ENCODE measurements at regions not wholly inside any gene's neighbourhood (a gene's known extent, or its start where the extent isn't known, plus 50 kb on each side); places are given as distances from the start of the nearest gene placed in this dataset.

DNA sequence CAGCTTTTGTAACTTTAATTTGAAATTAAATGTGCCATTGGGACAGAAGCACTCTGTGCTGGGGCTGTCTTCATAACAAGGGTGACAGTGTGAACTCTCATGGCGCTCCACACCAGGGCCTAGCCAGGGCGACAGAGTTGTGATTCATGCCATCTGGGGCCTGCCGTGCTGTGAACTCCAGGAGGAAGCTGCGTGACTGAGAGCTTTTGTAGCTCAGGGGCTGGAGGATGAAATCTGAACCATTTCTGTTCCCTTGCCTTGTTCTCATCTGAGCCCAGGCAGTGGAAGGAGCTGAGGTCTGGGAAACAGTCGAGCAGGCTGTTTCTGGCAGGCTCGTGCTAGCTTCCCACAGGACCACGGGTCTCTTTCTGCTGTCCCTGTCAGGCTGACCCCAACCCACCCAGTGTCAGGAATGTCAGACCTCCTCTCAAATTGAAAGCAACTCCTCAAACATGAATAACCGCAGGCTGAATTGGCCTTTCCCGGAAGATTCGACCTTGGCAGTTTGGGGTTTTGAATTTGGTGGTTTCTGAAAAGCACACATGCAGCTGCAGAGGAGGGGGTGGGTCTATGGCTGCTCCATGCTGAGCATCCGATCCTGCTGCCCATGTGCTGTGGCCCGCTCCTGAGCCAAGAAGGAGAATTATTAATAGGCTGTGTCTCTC, 69.2 kb upstream of the RPS23 start:
- no peak for DNase-seq

DNA sequence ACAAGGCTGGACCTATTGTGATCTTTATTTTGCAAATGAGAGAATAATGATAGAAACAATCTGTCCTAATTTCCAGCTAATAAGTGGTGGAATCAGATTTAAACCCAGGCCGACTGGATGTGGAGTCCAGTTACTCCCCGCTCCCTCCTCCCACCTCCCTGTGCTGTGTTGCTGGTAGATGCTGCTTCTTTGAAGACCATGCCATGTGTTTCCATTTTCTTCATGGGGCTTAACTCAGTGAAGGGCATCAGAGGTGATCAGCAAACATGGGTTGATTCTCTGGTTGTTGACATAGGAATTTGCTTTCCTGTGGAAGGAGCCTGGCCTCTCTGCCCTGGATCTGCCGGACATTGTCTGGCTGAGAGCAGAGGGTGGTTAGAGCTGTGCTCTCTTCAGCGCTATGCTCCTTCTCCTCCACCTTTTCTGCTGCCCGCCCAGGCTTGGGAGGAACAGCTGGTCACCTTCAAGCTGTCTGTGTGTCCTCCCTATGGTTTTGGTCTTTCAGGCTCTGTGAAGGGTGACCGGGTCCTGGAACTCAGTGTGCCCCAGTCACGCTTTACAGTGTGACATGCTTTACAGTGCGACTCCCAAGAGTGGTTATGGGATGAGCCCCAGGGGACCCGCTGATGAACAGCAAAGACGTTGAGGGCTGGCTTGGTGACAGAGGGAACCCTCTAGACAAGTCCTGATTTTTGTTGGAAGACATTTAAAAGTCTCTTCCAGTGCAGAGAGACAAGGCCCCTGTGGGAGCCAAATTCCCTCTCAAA, 68.4 kb upstream of the RPS23 start:
- DNase-seq, result no peak

DNA sequence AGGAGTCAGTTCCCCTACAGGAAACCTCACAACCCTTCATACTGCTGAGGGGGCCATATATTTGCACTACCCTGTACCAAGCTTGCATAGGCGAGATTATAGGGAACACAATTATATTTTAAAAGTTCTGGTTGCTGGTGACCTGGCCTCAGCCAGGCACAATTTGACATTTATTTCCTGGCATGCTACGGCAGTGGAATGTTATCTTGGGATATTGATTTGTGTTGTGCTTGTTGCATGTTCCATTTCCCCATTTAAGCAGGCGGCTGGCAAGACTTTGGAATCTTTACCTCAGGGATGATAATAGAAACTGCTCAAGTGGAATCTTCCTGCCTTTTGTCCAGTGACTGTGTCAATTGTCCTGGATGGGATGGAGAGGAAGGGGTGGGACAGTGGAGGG, 67.0 kb upstream of the RPS23 start:
- no peak for DNase-seq

DNA sequence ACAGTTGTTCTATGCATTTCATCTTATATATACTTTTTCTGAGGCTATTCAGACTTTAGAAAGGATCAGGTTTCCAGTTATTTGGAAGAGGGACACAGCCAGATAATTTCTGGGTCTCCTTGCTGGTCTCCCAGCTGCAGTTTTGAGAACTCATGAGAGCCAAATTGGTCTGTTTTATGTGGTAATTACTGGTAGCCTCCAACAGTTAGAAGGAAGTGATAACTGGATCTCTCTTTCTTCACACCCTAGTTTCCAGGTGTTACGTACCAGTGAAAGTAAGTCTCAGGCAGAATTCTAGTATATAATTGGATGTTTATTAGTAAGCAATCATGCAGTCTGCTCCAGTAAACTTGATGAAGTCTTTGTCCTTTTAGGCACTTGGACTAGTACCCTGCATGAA, 63.2 kb upstream of the RPS23 start:
- DNase-seq, result no peak

DNA sequence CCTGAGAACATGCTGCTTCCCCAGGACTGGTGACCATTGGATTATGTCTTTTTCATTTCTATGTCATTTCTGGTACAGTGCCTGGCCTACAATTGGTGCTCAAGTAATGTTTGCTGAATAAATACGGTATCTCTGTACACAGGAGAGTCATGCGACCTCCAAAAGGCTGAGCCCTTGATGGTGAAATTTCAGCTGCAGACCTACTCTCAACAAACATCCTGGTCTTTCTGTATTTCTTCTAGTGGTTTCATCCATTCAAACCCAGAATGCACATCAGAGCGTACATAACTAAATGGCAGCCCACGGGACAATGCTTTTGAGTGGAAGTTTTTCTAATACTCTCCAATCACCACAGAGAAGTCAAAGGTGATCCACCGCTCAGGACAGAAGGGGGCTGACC, 62.6 kb upstream of the RPS23 start:
- no peak for DNase-seq

DNA sequence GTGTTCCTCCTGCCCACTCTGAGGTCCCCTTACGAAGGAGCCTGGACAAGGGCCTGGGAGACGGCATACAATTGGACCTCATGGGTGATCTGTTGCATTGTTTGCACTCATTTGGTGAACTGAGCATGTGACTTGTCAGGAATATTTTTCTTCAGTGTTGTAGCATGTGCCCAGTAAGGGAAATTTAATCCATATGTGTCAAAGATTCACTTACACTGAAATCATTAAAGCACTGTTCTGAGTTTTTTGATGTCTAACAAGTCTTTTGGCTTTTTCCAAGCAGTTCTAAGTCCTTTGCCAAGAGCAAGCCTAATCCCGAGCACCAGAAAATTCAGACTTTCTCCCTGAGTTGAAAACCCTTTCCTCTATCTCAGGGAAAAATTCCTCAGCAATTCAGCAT, 61.6 kb upstream of the RPS23 start:
- DNase-seq, result no peak

DNA sequence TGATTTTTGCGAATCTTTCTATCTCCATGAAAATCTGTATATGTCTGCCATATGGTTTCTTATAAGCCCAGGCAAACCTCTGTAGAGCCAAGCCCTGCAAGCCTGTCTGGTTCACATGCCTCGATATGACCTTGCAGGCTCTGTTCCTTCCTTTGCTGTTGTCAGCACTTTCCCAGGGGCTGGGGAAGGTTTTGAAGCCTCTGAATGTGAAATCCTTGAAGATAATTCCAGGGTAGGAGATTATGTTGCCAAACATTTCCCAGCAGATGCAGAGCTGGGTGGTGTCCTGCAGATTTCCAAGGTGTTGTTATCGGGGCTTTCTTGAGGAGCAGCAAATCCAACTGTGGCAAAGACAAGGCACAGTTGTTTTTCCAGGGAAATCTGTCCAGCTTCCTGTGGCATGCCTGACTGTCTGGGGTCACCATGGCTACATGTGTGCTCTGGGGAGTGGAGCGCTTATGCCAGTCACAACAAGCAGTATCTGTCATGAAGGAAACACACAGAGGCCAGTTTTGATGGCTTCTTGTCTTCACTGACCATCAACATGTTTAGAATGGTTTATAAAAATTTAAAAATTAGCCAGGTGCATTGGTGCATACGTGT, 60.7 kb upstream of the RPS23 start:
- no peak for DNase-seq

DNA sequence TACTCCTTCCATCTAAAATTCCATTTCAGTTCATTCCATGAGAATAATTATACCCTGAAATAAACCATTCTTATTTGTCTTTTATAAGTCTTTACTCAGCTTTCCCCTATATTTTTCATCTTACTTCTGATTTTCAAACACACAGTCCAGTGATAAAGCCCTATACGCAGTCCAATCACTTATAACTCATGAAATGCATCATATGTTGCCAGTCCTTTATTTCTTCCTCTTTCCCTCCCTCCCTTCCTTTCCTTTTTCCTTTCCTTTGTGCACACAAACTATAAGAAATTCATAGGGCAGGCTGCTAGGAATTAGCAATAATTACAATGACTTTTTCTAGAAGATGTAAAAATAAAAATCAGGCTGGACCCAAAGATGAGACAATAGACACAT, 58.8 kb upstream of the RPS23 start:
- DNase-seq, result no peak

DNA sequence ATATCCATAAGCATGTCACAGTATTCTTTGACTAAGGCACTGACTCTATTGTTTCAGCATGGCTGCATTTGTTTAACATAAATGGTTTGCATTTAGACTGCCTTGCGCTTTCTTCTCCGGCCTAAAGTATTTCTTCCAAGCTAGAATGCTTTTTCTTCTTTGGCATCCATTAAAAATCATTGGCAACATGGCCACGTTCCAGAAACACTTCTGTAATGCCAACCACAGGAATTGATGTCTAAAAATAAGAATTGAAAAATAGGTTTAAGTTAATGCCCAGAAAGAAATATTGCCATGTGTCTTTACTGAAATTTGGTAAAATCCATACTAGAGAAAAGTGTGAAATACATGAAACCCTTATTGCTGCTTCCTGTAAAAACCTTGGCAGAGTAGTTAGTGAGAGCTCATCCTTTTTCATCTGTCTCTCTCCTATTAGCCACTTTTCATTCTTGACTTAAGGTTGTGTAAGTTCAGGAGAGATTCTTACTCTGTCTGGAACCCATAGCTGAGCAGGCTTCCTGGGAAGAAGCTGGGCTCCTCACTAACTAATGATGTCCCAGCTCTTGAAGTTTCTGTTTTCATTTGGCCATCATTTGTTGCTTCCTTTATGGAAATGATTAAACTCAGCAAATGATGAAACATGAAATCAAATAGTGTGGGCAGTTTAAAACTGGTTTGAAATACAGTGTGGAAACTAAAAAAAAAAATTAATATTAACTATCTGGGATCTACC, 58.2 kb upstream of the RPS23 start:
- no peak for DNase-seq

DNA sequence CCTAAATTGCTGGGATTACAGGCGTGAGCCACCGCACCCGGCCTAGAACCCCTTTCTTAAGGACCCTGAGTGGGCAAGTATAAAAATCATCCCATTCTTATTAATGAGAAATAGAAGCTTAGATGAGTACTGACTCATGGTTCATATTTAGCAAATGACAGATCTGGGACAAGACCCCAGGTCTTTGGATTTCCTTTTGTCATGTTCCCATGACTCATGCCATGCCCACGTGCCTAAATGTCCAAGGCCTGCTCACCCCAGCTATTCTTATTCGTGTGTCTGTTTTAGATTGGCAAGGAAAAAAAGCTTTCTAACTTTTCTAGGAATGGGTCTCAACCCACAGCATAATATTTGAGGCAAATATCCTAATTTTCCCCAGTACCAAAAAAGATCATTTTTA, 57.7 kb upstream of the RPS23 start:
- no peak for DNase-seq

DNA sequence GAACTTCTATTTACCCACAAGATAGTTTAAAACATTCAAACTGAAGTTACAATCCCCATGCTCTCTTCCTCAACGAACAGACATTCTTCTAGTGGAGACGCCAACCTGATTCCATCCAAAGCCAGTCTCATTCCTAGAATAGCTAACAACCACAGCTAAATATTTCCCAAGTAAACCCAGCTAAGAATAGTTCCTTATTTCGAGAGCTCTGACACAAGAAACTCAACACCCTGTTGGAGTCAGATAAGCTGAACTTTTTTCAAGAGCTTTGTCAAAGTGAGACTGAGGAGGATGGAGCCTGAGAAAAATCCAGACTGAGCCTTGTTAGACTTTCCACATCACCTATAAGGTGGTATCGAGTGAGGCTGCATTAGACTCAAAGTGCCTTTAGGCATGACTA, 56.7 kb upstream of the RPS23 start:
- DNase-seq, result no peak

DNA sequence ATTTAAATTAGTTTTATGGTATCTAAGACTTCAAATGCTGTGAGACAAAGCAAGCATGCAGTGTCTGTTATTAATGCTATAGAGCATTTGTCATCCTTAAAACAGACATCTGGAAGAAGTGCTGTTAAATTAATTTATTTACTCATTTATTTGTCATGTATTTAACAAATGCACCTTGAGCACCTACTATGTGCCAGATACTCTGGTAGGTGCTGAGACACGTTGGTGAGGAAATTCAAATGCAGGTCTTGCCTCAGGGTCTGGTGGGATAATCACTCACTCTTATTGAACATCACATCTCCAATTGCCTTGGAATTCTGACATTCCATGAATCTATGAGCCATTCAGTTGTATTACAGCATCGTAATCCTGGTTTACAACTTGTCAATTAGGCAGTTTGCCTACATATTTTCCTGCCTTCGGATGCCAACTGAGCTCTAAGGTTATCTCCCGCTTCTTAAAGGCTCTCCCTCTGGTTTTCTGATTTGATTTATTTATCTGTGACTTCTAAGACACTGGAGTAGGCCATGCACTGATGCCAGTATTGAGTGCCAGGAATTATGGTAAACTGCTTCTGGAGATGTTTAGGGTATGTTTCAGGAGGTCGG, 56.0 kb upstream of the RPS23 start:
- DNase-seq, result no peak

DNA sequence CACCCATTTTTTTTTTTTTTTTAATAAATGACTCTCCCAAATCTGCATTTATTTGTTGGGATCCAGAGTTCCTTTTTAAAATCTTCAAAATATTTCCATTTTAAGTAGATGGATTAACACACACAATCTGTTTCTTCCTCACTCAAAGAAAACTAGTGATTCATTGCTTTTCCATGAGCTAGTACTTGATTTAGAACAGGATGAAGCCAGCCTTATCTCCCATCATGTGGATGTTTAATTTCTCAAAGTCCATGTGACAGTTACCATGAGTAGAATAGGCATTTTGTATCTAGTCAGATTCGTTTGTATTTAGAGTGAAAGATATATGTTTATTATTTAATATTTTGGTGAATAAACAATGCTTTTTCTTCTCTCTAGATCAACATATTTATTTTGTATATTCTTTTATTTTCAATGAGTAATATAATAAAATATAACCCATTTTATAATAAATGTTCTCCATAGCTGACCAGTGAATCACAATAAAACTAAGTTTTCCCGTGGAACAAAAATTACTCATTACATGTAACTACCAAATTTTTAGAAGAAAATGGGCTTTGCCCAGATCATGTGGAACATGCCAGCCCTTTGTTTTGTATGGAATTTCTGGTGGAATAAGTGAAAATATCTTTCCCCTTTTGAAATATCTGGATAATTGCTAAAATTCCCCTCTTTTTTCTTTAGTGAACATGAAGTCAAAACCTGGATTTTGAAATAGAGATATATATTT, 54.9 kb upstream of the RPS23 start:
- DNase-seq, result no peak

DNA sequence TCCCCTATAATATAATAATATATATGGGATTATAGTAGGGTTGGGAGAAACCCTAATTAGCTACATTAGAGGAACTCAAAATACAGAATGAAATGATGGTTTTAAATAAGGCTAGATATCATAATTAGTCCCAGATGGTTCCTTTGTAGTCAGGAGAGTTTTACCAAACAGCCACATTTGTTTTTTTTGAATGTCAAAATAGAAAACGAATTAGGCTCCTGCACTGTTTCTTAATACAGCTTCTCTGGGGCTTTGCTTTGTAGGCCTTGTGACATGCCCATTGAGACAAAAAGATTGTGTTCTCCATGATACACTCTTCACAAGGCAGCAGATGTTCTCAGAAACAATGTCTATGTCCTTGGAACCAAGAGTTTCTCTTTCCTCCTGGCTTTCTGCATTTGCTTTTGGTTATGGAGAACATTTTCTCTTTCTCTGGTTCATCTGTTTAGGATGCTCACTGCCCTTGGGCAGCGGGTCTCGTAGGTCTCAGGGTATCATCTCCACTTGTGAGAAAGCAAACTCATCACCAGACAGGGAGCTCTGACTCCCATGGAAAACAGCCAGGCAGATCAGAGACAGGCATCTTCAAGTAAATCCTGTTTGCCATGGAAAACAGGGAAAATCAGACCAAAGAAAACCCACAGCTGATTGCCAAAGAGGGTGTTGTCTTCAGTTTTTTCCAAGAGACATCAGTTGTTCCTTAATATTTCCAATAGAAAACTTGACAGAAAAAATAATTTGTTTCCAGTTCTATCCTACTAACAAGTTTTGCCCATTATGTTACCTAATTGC, 54.1 kb upstream of the RPS23 start:
- DNase-seq, result no peak

DNA sequence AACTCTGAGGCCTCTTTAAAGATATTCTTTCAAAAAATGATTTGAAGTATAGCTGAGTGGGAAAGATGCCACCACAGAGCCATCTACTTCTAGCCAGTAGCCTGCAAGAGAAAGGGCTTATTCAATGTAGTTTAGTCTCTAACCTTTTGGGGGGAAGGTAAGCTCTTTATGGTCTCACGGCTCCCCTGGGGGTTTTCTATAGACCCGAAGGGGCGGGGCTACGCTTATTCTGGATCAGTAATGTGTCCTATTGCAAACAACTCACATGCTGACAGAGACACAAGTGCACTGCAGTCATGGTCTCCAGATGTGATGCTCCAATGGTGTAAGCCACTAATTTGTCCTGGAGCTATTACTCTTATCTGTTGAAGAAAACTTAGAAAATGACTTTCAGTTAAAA, 53.4 kb upstream of the RPS23 start:
- no peak for DNase-seq

DNA sequence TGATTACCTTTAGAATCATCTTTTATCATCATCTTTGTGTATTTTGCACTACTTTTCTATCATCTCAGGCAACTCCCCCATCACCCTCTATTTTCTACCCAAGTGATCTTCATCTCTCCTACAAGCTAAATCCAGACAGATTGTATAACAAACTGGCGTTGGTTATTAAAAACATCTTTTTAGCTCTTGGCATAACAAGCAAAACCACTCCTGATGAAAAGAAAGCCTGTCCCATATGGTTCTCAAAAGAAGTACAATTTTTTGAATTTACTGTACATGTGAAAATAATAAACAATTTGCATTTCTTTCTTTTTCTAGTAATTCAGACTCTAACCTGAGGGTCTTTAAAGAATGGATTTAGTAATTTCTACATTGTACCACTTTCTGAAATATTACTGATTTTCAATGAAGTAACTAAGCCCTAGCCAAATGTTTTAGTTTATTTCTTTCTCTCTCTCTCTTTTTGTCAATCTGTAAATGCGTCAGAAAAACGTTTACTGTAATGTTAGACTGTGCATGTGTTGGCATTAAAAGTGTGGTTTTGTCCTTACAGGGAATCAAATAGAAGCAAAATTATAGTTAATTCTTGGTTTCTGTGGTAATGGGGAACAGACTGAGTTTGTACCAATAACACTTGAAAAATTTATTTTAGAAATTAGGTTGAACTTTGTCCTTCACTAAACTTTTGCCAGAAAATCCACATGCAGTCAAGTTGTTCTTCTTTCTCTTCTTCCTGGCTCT, 52.5 kb upstream of the RPS23 start:
- no peak for DNase-seq

DNA sequence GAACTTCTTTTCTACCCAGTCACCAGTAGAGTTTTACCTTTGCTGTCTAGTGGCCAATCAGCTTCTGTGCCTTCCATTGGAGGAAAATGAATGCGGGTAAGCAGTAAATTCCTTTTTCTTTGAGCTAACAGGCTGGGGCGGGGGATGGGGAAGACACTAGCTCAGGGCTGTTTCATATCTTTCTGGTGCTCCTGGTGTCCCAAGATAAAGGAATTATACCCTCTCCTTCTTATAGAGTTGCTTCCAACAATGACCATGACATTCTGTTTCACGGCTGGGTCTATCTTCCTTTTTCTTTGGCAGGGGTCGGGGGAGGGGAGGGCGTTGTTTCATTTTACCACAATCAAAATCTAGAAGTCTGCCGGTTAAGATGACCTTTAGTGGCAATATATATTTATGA, 51.2 kb upstream of the RPS23 start:
- DNase-seq, result no peak

Data from NCI-H1694 (cell line).